ENCODE measurements at regions not wholly inside any gene's neighbourhood (a gene's known extent, or its start where the extent isn't known, plus 50 kb on each side); places are given as distances from the start of the nearest gene placed in this dataset.

DNA sequence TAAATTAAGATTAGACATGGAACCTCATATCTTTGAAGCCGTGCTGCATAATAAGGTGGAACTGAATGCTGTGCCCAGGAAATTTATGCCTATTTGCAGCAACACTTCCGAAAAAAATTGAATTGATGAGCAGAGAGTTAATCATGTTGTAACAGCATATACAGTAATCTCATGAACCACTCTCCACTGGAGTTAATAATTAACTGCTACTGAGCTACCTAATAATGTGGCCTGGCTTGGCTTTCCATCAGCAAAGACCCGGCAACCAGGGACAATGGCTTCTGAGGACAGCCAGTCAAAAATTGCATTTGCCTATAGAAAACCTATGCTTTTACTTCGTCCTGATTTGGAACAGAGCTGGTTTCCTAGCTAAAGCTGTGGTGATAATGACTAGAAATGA, 63.8 kb upstream of the GATB start:
- no peak overlapping the region for H3K27ac ChIP-seq (ENCODE audit: low read depth, low read length)
- POLR2A ChIA-PET = no interaction called here
- intact Hi-C loops (cut with micrococcal nuclease) = no loop called here
- H3K4me1 ChIP-seq (ENCODE audit: control insufficient read depth in 1 of 2, insufficient read depth in 2 of 2, low read length in 2 of 2) = no peaks in the 10 kb centered on the region
- no peaks in the 10 kb centered on the region for H4K20me1 ChIP-seq (ENCODE audit: insufficient read depth)
- no TSS peak for BruUV-seq (replicated peaks)
- no peak overlapping the region for H3K9ac ChIP-seq (ENCODE audit: low read length)
- no peak for TF ChIP-seq ZNF274 (IDR thresholded peaks at IDR 0.05; ENCODE audit: low read depth, low read length)
- no peak for TF ChIP-seq EZH2 (IDR thresholded peaks at IDR 0.05)
- no peak for TF ChIP-seq EZH2phosphoT487 (IDR thresholded peaks at IDR 0.05; ENCODE audit: borderline replicate concordance)
- TF ChIP-seq, protein P1, sequence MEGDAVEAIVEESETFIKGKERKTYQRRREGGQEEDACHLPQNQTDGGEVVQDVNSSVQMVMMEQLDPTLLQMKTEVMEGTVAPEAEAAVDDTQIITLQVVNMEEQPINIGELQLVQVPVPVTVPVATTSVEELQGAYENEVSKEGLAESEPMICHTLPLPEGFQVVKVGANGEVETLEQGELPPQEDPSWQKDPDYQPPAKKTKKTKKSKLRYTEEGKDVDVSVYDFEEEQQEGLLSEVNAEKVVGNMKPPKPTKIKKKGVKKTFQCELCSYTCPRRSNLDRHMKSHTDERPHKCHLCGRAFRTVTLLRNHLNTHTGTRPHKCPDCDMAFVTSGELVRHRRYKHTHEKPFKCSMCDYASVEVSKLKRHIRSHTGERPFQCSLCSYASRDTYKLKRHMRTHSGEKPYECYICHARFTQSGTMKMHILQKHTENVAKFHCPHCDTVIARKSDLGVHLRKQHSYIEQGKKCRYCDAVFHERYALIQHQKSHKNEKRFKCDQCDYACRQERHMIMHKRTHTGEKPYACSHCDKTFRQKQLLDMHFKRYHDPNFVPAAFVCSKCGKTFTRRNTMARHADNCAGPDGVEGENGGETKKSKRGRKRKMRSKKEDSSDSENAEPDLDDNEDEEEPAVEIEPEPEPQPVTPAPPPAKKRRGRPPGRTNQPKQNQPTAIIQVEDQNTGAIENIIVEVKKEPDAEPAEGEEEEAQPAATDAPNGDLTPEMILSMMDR (IDR thresholded peaks at IDR 0.05 in 2 of 3, conservative IDR thresholded peaks at IDR 0.05 in 1 of 3; ENCODE audit: borderline replicate concordance in 1 of 3, insufficient read depth in 1 of 3, low read depth in 2 of 3, low read length in 2 of 3) = no peak
- TF ChIP-seq JUND (IDR thresholded peaks at IDR 0.05) = no peak
- TF ChIP-seq EGR1 (IDR thresholded peaks at IDR 0.05; ENCODE audit: low read depth) = no peak
- TF ChIP-seq CBX3 (IDR thresholded peaks at IDR 0.05; ENCODE audit: low read depth) = no peak
- no peak for TF ChIP-seq RAD21 (IDR thresholded peaks at IDR 0.05; ENCODE audit: low read depth)
- TF ChIP-seq, protein P2, sequence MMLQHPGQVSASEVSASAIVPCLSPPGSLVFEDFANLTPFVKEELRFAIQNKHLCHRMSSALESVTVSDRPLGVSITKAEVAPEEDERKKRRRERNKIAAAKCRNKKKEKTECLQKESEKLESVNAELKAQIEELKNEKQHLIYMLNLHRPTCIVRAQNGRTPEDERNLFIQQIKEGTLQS (IDR thresholded peaks at IDR 0.05) = no peak
- TF ChIP-seq SIN3A (IDR thresholded peaks at IDR 0.05; ENCODE audit: low read depth) = no peak
- TF ChIP-seq, protein P3, sequence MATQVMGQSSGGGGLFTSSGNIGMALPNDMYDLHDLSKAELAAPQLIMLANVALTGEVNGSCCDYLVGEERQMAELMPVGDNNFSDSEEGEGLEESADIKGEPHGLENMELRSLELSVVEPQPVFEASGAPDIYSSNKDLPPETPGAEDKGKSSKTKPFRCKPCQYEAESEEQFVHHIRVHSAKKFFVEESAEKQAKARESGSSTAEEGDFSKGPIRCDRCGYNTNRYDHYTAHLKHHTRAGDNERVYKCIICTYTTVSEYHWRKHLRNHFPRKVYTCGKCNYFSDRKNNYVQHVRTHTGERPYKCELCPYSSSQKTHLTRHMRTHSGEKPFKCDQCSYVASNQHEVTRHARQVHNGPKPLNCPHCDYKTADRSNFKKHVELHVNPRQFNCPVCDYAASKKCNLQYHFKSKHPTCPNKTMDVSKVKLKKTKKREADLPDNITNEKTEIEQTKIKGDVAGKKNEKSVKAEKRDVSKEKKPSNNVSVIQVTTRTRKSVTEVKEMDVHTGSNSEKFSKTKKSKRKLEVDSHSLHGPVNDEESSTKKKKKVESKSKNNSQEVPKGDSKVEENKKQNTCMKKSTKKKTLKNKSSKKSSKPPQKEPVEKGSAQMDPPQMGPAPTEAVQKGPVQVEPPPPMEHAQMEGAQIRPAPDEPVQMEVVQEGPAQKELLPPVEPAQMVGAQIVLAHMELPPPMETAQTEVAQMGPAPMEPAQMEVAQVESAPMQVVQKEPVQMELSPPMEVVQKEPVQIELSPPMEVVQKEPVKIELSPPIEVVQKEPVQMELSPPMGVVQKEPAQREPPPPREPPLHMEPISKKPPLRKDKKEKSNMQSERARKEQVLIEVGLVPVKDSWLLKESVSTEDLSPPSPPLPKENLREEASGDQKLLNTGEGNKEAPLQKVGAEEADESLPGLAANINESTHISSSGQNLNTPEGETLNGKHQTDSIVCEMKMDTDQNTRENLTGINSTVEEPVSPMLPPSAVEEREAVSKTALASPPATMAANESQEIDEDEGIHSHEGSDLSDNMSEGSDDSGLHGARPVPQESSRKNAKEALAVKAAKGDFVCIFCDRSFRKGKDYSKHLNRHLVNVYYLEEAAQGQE (IDR thresholded peaks at IDR 0.05; ENCODE audit: low read depth) = no peak
- TF ChIP-seq SRF (IDR thresholded peaks at IDR 0.05; ENCODE audit: low read depth) = no peak
- no peak for TF ChIP-seq FOSL1 (IDR thresholded peaks at IDR 0.05; ENCODE audit: low read depth)
- TF ChIP-seq POLR2AphosphoS5 (IDR thresholded peaks at IDR 0.05; ENCODE audit: low read depth, low read length) = no peak
- TF ChIP-seq, protein P4, sequence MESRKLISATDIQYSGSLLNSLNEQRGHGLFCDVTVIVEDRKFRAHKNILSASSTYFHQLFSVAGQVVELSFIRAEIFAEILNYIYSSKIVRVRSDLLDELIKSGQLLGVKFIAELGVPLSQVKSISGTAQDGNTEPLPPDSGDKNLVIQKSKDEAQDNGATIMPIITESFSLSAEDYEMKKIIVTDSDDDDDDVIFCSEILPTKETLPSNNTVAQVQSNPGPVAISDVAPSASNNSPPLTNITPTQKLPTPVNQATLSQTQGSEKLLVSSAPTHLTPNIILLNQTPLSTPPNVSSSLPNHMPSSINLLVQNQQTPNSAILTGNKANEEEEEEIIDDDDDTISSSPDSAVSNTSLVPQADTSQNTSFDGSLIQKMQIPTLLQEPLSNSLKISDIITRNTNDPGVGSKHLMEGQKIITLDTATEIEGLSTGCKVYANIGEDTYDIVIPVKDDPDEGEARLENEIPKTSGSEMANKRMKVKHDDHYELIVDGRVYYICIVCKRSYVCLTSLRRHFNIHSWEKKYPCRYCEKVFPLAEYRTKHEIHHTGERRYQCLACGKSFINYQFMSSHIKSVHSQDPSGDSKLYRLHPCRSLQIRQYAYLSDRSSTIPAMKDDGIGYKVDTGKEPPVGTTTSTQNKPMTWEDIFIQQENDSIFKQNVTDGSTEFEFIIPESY (IDR thresholded peaks at IDR 0.05; ENCODE audit: extremely low read depth, insufficient replicate concordance, low read length) = no peak
- no peak for TF ChIP-seq TCF7L2 (IDR thresholded peaks at IDR 0.05; ENCODE audit: borderline replicate concordance, extremely low read depth, insufficient read depth, insufficient read length)
- TF ChIP-seq, protein P5, sequence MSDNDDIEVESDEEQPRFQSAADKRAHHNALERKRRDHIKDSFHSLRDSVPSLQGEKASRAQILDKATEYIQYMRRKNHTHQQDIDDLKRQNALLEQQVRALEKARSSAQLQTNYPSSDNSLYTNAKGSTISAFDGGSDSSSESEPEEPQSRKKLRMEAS (IDR thresholded peaks at IDR 0.05) = no peak
- CTCF ChIA-PET = interaction anchor here (1.1 kb wide), 1 partner anchor 23 kb away, joined by 3 read pairs; no protein-coding TSS in a partner anchor
- no peak overlapping the region for H3K4me2 ChIP-seq (ENCODE audit: low read length)
- ATAC-seq (no peak), DNase-seq (ENCODE audit: low read depth, low spot score) (no peak)
- no peaks in the 10 kb centered on the region; the same call in 1 of the 2 replicates for H3K9me2 ChIP-seq (ENCODE audit: insufficient read depth)
- H3K27me3 ChIP-seq (ENCODE audit: insufficient read depth, low read length) = no peaks in the 10 kb centered on the region
- no peaks in the 10 kb centered on the region for H3K79me2 ChIP-seq (ENCODE audit: insufficient read depth, low read length)
- no peaks in the 10 kb centered on the region for H3K36me3 ChIP-seq (ENCODE audit: control insufficient read depth in 1 of 2, insufficient read depth in 2 of 2, low read length in 2 of 2)
- no peak overlapping the region for H3K4me3 ChIP-seq (replicated peaks in 1 of 2; ENCODE audit: low read depth in 1 of 2, low read length in 2 of 2)
- no peak overlapping the region for H2AFZ ChIP-seq (ENCODE audit: low read depth, low read length, poor library complexity, severe bottlenecking)
- RAD21 ChIA-PET (ENCODE audit: low non-redundant PET in 1 of 2, low total read pairs in 2 of 2, uncharacterized antibody in 2 of 2, unreplicated experiment in 2 of 2) = no interaction called here
- H3K9me3 ChIP-seq (ENCODE audit: control insufficient read depth in 1 of 2, insufficient read depth in 1 of 2, low read depth in 1 of 2, low read length in 2 of 2) = no peaks in the 10 kb centered on the region
